ENCODE measurements at regions not wholly inside any gene's neighbourhood (a gene's known extent, or its start where the extent isn't known, plus 50 kb on each side); places are given as distances from the start of the nearest gene placed in this dataset.

GRCh38 chr1:29646161-29646775 is 409.9 kb downstream of the PTPRU start:
- no peaks in the 10 kb centered on the region for H3K9me2 ChIP-seq (ENCODE audit: insufficient read depth, low read length)
- no peaks in the 10 kb centered on the region for H3K9me3 ChIP-seq (ENCODE audit: low read length)
- H3K4me3 ChIP-seq (ENCODE audit: low read length) = no peak overlapping the region
- H3F3A ChIP-seq (ENCODE audit: insufficient read depth, low read length, poor library complexity, severe bottlenecking) = no peaks in the 10 kb centered on the region
- H2AFZ ChIP-seq (ENCODE audit: low read depth, low read length) = no peak overlapping the region
- no peaks in the 10 kb centered on the region for H3K36me3 ChIP-seq (ENCODE audit: insufficient read depth, low read length)
- TF ChIP-seq REST (IDR thresholded peaks at IDR 0.05; ENCODE audit: borderline replicate concordance) (no peak), EP300 (conservative IDR thresholded peaks at IDR 0.05; ENCODE audit: poor library complexity, severe bottlenecking) (no peak), MXI1 (conservative IDR thresholded peaks at IDR 0.05; ENCODE audit: poor library complexity, severe bottlenecking) (no peak), SMC3 (conservative IDR thresholded peaks at IDR 0.05; ENCODE audit: poor library complexity) (no peak)
- no peak overlapping the region for H3K4me2 ChIP-seq (ENCODE audit: low read length)
- no peaks in the 10 kb centered on the region for H3K27me3 ChIP-seq (ENCODE audit: insufficient read depth, low read depth, low read length)
- no peak overlapping the region for H3K9ac ChIP-seq (ENCODE audit: low read length)
- H3K27ac ChIP-seq (ENCODE audit: low read length) = no peak overlapping the region
- no peaks in the 10 kb centered on the region for H3K79me2 ChIP-seq (replicated peaks; ENCODE audit: insufficient read depth, low read length)
- no peaks in the 10 kb centered on the region for H4K20me1 ChIP-seq (ENCODE audit: insufficient read depth)

GRCh38 chr1:29645586-29645985 is 409.3 kb downstream of the PTPRU start:
- H4K20me1 ChIP-seq (ENCODE audit: insufficient read depth) = no peaks in the 10 kb centered on the region
- no peak overlapping the region for H3K9ac ChIP-seq (ENCODE audit: low read length)
- TF ChIP-seq SMC3 (conservative IDR thresholded peaks at IDR 0.05; ENCODE audit: poor library complexity) (no peak), REST (IDR thresholded peaks at IDR 0.05; ENCODE audit: borderline replicate concordance) (no peak), EP300 (conservative IDR thresholded peaks at IDR 0.05; ENCODE audit: poor library complexity, severe bottlenecking) (no peak), TAF1 (IDR thresholded peaks at IDR 0.05; ENCODE audit: low read depth) (no peak), POLR2AphosphoS5 (IDR thresholded peaks at IDR 0.05) (no peak), CTCF (IDR thresholded peaks at IDR 0.05; ENCODE audit: poor library complexity, severe bottlenecking) (no peak), EZH2 (IDR thresholded peaks at IDR 0.05; ENCODE audit: borderline replicate concordance, insufficient read depth, low read length, poor library complexity, severe bottlenecking) (no peak), MXI1 (conservative IDR thresholded peaks at IDR 0.05; ENCODE audit: poor library complexity, severe bottlenecking) (no peak), RAD21 (conservative IDR thresholded peaks at IDR 0.05) (no peak)
- H3K79me2 ChIP-seq (replicated peaks; ENCODE audit: insufficient read depth, low read length) = no peaks in the 10 kb centered on the region
- no peaks in the 10 kb centered on the region for H3F3A ChIP-seq (ENCODE audit: insufficient read depth, low read length, poor library complexity, severe bottlenecking)
- no peaks in the 10 kb centered on the region for H3K9me2 ChIP-seq (ENCODE audit: insufficient read depth, low read length)
- no peaks in the 10 kb centered on the region for H3K36me3 ChIP-seq (ENCODE audit: insufficient read depth, low read length)
- no peak overlapping the region for H3K4me2 ChIP-seq (ENCODE audit: low read length)
- H2AFZ ChIP-seq (ENCODE audit: low read depth, low read length) = no peak overlapping the region
- H3K27ac ChIP-seq (ENCODE audit: low read length) = no peak overlapping the region
- H3K27me3 ChIP-seq (ENCODE audit: insufficient read depth, low read depth, low read length) = no peaks in the 10 kb centered on the region
- no peak overlapping the region for H3K4me3 ChIP-seq (ENCODE audit: low read length)
- H3K9me3 ChIP-seq (ENCODE audit: low read length) = no peaks in the 10 kb centered on the region

Measured in neural cell (in vitro differentiated cells).